Astrocyte of the cerebellum (primary cell): ENCODE measurements at regions not wholly inside any gene's neighbourhood (a gene's known extent, or its start where the extent isn't known, plus 50 kb on each side); places are given as distances from the start of the nearest gene placed in this dataset.
A peak's percentile ranks its signal among the peaks of the same experiment; 100 is the strongest.

ENCODE experiments used
- DNase-seq: peaks from one replicate; pipeline ENCODE4 v3.0.0-alpha.2; 2011; ENCODE audit warnings: low read depth
- H3K4me3 ChIP-seq: 2 replicates; pipeline ENCODE4 v1.5.1; 2011; ENCODE audit warnings: mild to moderate bottlenecking, low read depth, low read length, moderate library complexity
- in situ Hi-C: cut with HindIII; loops from 2 replicates; pipeline ENCODE4 v1.10.0; 2017; ENCODE audit warnings: low sequenced_read_pairs
- TF ChIP-seq, protein P1 (sequence below): IDR thresholded peaks from 2 replicates; pipeline ENCODE4 v1.5.1; 2012; ENCODE audit warnings: low read length, low read depth, moderate library complexity, mild to moderate bottlenecking; ENCODE audit errors: missing control alignments

DNA sequence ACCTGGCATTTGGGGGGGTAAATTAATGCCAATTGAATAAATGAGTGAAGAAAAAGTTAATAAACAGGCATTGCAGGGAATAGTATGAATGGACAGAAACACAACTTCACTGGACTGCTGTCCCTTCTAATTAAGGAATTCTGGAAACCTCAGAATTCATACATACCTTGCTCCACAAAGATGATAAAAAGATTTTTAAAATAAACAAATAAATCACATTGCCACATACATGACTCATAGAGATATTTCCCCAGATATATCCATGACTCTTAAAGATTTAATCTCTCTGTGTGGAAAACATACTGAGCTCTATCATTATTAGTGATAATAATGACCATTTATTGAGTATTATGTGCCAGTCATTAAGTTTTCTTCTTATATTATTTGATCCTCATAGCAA is 469.0 kb upstream of the MEF2C start:
- TF ChIP-seq, protein P1, sequence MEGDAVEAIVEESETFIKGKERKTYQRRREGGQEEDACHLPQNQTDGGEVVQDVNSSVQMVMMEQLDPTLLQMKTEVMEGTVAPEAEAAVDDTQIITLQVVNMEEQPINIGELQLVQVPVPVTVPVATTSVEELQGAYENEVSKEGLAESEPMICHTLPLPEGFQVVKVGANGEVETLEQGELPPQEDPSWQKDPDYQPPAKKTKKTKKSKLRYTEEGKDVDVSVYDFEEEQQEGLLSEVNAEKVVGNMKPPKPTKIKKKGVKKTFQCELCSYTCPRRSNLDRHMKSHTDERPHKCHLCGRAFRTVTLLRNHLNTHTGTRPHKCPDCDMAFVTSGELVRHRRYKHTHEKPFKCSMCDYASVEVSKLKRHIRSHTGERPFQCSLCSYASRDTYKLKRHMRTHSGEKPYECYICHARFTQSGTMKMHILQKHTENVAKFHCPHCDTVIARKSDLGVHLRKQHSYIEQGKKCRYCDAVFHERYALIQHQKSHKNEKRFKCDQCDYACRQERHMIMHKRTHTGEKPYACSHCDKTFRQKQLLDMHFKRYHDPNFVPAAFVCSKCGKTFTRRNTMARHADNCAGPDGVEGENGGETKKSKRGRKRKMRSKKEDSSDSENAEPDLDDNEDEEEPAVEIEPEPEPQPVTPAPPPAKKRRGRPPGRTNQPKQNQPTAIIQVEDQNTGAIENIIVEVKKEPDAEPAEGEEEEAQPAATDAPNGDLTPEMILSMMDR: no peak
- in situ Hi-C loops: no loop called here
- DNase-seq: no peak
- H3K4me3 ChIP-seq: no peak overlapping the region

DNA sequence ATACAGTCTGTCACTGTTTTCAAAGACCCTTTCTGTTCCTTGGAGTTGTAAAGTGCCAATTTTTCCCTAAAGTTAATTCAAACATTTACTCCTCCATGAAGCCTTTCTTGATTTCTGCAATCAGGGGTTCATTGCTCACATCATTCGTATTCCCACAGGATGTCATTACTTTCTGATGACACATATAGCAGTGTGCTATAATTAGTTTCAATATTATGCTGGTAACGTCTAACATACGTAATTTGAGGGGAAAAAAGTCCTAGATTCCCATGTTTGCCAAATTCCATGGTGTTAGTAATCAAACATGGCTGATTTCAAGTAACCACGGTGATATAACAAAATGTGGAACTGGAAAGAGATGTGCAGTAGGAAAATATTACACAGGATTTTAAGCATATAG is 468.2 kb upstream of the MEF2C start:
- H3K4me3 ChIP-seq: no peak overlapping the region
- in situ Hi-C loops: no loop called here
- DNase-seq: peak; percentile 54
- TF ChIP-seq, protein P1: no peak

DNA sequence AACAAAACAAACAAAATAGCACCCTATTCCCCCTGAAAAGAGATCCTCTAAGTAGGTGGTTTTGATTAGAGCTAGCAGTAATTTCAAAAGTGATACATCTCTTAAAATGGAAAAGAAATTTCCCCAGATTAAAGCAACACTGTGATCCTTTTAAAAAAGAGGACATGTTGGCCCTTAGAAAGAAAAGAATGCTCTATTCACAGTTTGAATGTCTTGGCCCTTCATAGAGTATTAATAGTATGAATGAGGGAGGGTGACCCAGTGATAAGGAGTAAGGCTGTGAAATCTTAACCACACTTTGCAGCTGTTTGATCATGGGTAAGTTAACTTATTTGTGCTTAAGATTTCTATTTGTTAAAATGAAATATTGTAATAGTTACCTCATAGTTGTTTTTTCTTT is 467.7 kb upstream of the MEF2C start:
- H3K4me3 ChIP-seq: no peak overlapping the region
- TF ChIP-seq, protein P1: no peak
- no peak for DNase-seq
- in situ Hi-C loops: no loop called here

DNA sequence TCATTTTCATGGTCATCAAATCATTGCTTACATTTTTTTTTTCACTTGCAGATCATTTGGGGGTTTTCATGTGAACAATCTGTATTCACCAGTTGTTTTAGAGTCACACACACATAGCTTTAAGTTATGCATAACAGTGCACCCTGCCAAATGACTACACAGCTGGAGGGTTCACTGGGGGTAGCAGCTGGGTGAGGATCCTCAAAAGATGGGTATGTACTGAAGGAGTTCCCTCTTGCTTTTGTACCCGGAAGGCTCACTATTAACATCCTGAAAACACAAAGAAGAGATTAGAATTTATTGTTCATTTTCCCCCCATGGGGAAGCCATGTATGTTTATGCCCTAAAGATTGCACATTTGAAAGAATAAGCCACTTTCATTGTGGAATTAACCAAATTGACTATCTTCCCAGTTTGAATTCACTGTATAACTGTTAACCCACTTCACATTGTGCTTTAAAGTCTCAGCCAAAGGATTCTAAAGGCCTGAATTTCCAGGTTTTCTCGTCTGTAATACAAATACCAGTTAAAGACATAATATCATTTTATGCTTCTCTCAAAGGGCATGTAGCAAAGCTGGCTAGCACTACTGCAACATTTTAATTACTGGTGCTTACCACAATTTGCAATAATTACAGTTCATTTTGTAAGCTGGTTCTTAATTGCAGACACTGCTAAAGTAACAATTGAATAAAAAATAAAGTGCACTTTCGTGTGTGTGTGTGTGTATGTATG is 466.4 kb upstream of the MEF2C start:
- no peak for DNase-seq
- no peak overlapping the region for H3K4me3 ChIP-seq
- in situ Hi-C loops: no loop called here
- TF ChIP-seq, protein P1: no peak

DNA sequence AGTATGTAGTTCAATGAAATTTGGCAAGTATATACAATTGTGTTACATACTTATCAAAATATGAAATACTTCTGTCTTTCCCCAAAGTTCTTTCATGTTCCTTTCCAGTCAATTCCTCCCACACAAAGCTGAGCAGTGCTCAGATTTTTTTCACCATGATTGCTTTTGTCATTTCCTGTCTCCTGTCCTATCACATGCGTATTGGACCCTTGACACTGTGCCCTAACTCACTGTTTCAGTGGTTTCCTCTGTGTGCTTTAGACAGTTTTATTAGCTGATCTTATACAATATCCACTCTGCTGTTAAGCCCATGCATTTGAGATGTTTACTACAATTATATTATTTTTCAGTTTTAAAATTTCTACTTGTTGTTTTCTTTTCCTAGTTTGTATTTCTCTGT is 463.6 kb upstream of the MEF2C start:
- TF ChIP-seq, protein P1: no peak
- H3K4me3 ChIP-seq: no peak overlapping the region
- in situ Hi-C loops: no loop called here
- DNase-seq: no peak

DNA sequence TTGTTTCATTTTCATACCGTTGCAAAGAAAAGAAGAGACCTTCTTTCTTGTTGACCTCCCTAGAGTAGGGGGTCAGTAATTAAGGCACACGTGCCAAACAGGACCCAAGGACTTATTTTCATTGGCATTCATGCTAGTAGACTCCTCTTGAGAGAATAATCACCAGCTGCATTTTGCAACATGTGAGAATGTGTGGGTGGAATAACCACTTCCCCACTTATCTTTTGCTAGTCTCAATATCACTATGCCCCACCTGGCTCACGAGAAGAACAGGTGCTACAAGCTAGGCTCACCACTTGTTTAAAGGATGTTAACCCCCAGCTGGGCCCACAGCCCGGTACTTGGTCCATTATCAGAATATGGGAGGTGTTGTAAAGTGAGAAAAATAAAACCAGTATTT is 460.7 kb upstream of the MEF2C start:
- no peak for DNase-seq
- no peak overlapping the region for H3K4me3 ChIP-seq
- TF ChIP-seq, protein P1: no peak
- in situ Hi-C loops: no loop called here
